ENCODE measurements at regions not wholly inside any gene's neighbourhood (a gene's known extent, or its start where the extent isn't known, plus 50 kb on each side); places are given as distances from the start of the nearest gene placed in this dataset.

- intact Hi-C loops (cut with micrococcal nuclease; ENCODE audit: unreplicated experiment): no loop called here
- TF ChIP-seq, protein P1, sequence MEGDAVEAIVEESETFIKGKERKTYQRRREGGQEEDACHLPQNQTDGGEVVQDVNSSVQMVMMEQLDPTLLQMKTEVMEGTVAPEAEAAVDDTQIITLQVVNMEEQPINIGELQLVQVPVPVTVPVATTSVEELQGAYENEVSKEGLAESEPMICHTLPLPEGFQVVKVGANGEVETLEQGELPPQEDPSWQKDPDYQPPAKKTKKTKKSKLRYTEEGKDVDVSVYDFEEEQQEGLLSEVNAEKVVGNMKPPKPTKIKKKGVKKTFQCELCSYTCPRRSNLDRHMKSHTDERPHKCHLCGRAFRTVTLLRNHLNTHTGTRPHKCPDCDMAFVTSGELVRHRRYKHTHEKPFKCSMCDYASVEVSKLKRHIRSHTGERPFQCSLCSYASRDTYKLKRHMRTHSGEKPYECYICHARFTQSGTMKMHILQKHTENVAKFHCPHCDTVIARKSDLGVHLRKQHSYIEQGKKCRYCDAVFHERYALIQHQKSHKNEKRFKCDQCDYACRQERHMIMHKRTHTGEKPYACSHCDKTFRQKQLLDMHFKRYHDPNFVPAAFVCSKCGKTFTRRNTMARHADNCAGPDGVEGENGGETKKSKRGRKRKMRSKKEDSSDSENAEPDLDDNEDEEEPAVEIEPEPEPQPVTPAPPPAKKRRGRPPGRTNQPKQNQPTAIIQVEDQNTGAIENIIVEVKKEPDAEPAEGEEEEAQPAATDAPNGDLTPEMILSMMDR (conservative IDR thresholded peaks at IDR 0.05; ENCODE audit: low read depth, low read length): no peak
- no peak for TF ChIP-seq EZH2 (IDR thresholded peaks at IDR 0.05; ENCODE audit: borderline replicate concordance, low read depth, low read length, poor library complexity, severe bottlenecking)
- Histone ChIP-seq H3K36me3 (ENCODE audit: insufficient read depth, low read length, poor library complexity, severe bottlenecking) (no peaks in the 10 kb centered on the region), H3K27ac (ENCODE audit: low read depth, low read length, poor library complexity, severe bottlenecking) (no peak overlapping the region), H3K27me3 (replicated peaks; ENCODE audit: insufficient read depth, low read depth, low read length, poor library complexity) (no peaks in the 10 kb centered on the region), H3K9me3 (ENCODE audit: low read depth, low read length, poor library complexity, severe bottlenecking) (no peaks in the 10 kb centered on the region), H3K4me3 (ENCODE audit: low read depth, low read length, poor library complexity, severe bottlenecking) (no peak overlapping the region), H3K4me1 (ENCODE audit: insufficient read depth, low read length, poor library complexity, severe bottlenecking) (no peaks in the 10 kb centered on the region)
- no peak for DNase-seq (ENCODE audit: low spot score)
- no TSS peak for BruUV-seq (replicated peaks)
- ChIA-PET POLR2A (ENCODE audit: low non-redundant PET) (no interaction called here), CTCF (no interaction called here)
These were observed 240.7 kb upstream of the ARHGEF26 start for GRCh38 chr3:153880493-153880892.

DNA sequence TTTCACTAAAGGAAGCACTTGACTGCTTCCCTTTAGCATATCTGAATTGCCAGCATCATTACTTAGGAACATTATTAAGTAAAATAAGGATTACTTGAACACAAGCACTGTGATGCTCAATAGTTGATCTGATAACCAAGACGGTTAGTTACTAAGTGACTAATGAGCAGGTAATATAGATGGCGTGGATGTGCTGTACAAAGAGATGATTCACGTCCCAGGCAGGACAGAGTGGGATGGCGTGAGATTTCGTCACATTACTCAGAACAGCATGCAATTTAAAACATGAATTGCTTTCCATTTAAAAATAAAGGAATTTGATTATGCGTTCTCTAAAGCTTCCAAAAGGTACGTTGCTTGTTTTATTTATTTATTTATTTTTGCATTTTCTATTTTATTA is 240.0 kb upstream of the ARHGEF26 start:
- ChIA-PET POLR2A (ENCODE audit: low non-redundant PET) (no interaction called here), CTCF (no interaction called here)
- intact Hi-C loops (cut with micrococcal nuclease; ENCODE audit: unreplicated experiment): no loop called here
- no peak overlapping the region for H3K4me3 ChIP-seq (ENCODE audit: low read depth, low read length, poor library complexity, severe bottlenecking)
- no peak overlapping the region for H3K27ac ChIP-seq (ENCODE audit: low read depth, low read length, poor library complexity, severe bottlenecking)
- no peak for TF ChIP-seq EZH2 (IDR thresholded peaks at IDR 0.05; ENCODE audit: borderline replicate concordance, low read depth, low read length, poor library complexity, severe bottlenecking)
- TF ChIP-seq, protein P1 (conservative IDR thresholded peaks at IDR 0.05; ENCODE audit: low read depth, low read length): no peak
- no peaks in the 10 kb centered on the region for H3K9me3 ChIP-seq (ENCODE audit: low read depth, low read length, poor library complexity, severe bottlenecking)
- no peaks in the 10 kb centered on the region for H3K4me1 ChIP-seq (ENCODE audit: insufficient read depth, low read length, poor library complexity, severe bottlenecking)
- H3K27me3 ChIP-seq (replicated peaks; ENCODE audit: insufficient read depth, low read depth, low read length, poor library complexity): no peaks in the 10 kb centered on the region
- no TSS peak for BruUV-seq (replicated peaks)
- DNase-seq (ENCODE audit: low spot score): no peak
- H3K36me3 ChIP-seq (ENCODE audit: insufficient read depth, low read length, poor library complexity, severe bottlenecking): no peaks in the 10 kb centered on the region

- ChIA-PET POLR2A (ENCODE audit: low non-redundant PET) (no interaction called here), CTCF (no interaction called here)
- Histone ChIP-seq H3K27ac (ENCODE audit: low read depth, low read length, poor library complexity, severe bottlenecking) (no peak overlapping the region), H3K27me3 (replicated peaks; ENCODE audit: insufficient read depth, low read depth, low read length, poor library complexity) (no peaks in the 10 kb centered on the region), H3K4me3 (ENCODE audit: low read depth, low read length, poor library complexity, severe bottlenecking) (no peak overlapping the region), H3K9me3 (ENCODE audit: low read depth, low read length, poor library complexity, severe bottlenecking) (no peaks in the 10 kb centered on the region), H3K36me3 (ENCODE audit: insufficient read depth, low read length, poor library complexity, severe bottlenecking) (no peaks in the 10 kb centered on the region), H3K4me1 (ENCODE audit: insufficient read depth, low read length, poor library complexity, severe bottlenecking) (no peaks in the 10 kb centered on the region)
- DNase-seq (ENCODE audit: low spot score): no peak
- intact Hi-C loops (cut with micrococcal nuclease; ENCODE audit: unreplicated experiment): no loop called here
- TF ChIP-seq, protein P1 (conservative IDR thresholded peaks at IDR 0.05; ENCODE audit: low read depth, low read length): no peak
- TF ChIP-seq EZH2 (IDR thresholded peaks at IDR 0.05; ENCODE audit: borderline replicate concordance, low read depth, low read length, poor library complexity, severe bottlenecking): no peak
- BruUV-seq (replicated peaks): no TSS peak
These were observed 235.8 kb upstream of the ARHGEF26 start for GRCh38 chr3:153885359-153885758.
